ENCODE measurements at regions not wholly inside any gene's neighbourhood (a gene's known extent, or its start where the extent isn't known, plus 50 kb on each side); places are given as distances from the start of the nearest gene placed in this dataset.

DNA sequence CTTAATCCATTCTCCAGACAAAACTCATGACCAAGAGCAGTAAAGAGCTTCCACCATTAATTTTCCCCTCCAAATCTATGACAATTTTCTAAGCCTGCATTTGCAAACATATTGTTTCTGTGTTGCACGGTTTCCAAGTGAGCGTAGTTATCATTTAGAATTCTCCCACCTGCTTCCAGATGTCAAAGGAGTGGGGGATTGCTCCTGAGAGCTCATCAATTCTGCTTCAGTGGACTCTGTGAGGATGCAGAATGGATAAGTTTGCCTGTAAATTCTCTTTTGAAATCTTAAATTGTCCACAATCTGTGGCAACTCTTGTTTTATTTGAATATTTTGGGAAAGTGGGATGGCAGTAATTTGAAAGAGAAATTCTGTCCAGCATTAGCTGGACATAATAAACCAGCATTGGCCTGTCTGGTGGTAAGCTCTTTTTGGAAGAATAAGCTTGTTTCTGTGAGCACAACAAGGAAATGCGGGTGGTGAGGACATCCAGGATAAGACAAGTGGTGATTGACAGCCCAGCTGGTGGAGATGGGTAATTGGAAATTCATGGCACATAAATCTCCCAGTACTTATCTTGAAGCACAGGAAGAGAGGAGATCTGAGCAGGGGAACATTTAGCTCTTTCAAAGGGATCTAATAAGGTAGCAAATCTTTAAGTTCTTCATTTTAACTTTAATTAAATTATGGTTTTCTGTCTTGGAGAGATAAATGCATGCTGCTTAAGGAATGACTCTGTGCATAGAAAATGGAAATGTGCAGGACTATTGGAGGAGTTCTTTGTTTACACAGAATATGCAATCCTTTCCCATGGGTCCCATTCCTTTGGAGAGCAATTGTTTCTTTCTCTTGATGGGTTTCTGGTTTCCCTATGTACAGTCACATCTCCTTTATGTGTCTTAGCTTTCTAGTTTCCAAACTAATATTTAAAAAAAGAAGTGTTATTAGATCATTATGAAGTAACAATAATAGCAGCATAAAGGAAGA is 73.2 kb downstream of the FAT3 start:
- TF ChIP-seq RAD21 (IDR thresholded peaks at IDR 0.05; ENCODE audit: low read depth) (no peak), EP300 (IDR thresholded peaks at IDR 0.05; ENCODE audit: borderline replicate concordance) (no peak)
